ENCODE measurements at regions not wholly inside any gene's neighbourhood (a gene's known extent, or its start where the extent isn't known, plus 50 kb on each side); places are given as distances from the start of the nearest gene placed in this dataset.

GRCh38 chr13:44004878-44005277 is 125.2 kb downstream of the LACC1 start:
- Histone ChIP-seq H3K4me1 (ENCODE audit: insufficient read depth, low read length) (no peaks in the 10 kb centered on the region), H2BK120ac (ENCODE audit: low read depth, low read length, poor library complexity, severe bottlenecking) (no peak overlapping the region), H3K18ac (ENCODE audit: insufficient read length, low read depth, low read length) (no peak overlapping the region), H3K4ac (ENCODE audit: low read depth, low read length) (no peak overlapping the region), H3K27me3 (ENCODE audit: insufficient read depth, low read length) (no peaks in the 10 kb centered on the region), H3K27ac (ENCODE audit: insufficient read length, low read depth, low read length) (no peak overlapping the region), H3K9me3 (ENCODE audit: control insufficient read depth, low read depth, low read length) (no peaks in the 10 kb centered on the region), H3K9ac (ENCODE audit: extremely low read depth, insufficient read length, low read length) (no peak overlapping the region), H3K79me1 (ENCODE audit: insufficient read depth, low read depth, low read length, poor library complexity, severe bottlenecking) (no peaks in the 10 kb centered on the region), H2BK20ac (ENCODE audit: low read depth, low read length, poor library complexity, severe bottlenecking) (no peak overlapping the region), H3K14ac (ENCODE audit: insufficient read depth, low read length) (no peak overlapping the region), H4K91ac (ENCODE audit: insufficient read length, low read depth, low read length) (no peak overlapping the region), H2BK15ac (ENCODE audit: low read depth, low read length) (no peak overlapping the region), H4K20me1 (ENCODE audit: control insufficient read depth, insufficient read depth, insufficient read length) (no peaks in the 10 kb centered on the region), H4K5ac (ENCODE audit: insufficient read length, low read depth, low read length) (no peak overlapping the region), H2AK5ac (ENCODE audit: insufficient read length, low read length) (no peak overlapping the region), H2AFZ (ENCODE audit: low read length) (no peak overlapping the region), H3T11ph (ENCODE audit: low read length) (no peak overlapping the region), H3K79me2 (ENCODE audit: insufficient read depth, low read length) (no peaks in the 10 kb centered on the region), H3K23me2 (ENCODE audit: insufficient read length, low read depth, low read length, poor library complexity, severe bottlenecking) (no peaks in the 10 kb centered on the region), H3K23ac (ENCODE audit: insufficient read length, low read depth, low read length) (no peak overlapping the region), H2BK12ac (ENCODE audit: insufficient read length, low read depth, low read length) (no peak overlapping the region), H3K4me2 (ENCODE audit: insufficient read depth, insufficient read length, low read length) (no peak overlapping the region), H3K56ac (ENCODE audit: insufficient read length, low read depth, low read length) (no peak overlapping the region), H2BK5ac (ENCODE audit: insufficient read length, low read length) (no peak overlapping the region), H4K8ac (replicated peaks; ENCODE audit: insufficient read length, low read depth, low read length) (no peak overlapping the region)
- DNase-seq, result no peak
- no peak for TF ChIP-seq CTCF (conservative IDR thresholded peaks at IDR 0.05)
- no CpG with 5 or more reads among the region's 3 CpGs for WGBS (ENCODE audit: extremely low coverage, insufficient read length, low lambda C conversion rate)
- no peak overlapping the region for H3K27ac Mint-ChIP-seq
- peaks cover 0 to 3% of the 10 kb centered on the region in 2 experiments; a peak in 1 of 5 replicates for H3K9me3 Mint-ChIP-seq
- H3K4me3 Mint-ChIP-seq, result no peak overlapping the region
- H3K27me3 Mint-ChIP-seq (ENCODE audit: low read depth), result no peaks in the 10 kb centered on the region
- peaks cover 0 to 2% (median 0%) of the 10 kb centered on the region in 3 experiments; a peak in 2 of 7 replicates for H3K36me3 Mint-ChIP-seq (ENCODE audit: insufficient read depth in 1 of 3, low read depth in 3 of 3)
- H3K4me1 Mint-ChIP-seq, result peaks cover 7 to 8% of the 10 kb centered on the region in 2 experiments

All from H9 (cell line).